NCI-H345 (cell line): ENCODE measurements at regions not wholly inside any gene's neighbourhood (a gene's known extent, or its start where the extent isn't known, plus 50 kb on each side); places are given as distances from the start of the nearest gene placed in this dataset.
"Not testable (repeated sequence)": the region's sequence is repeated elsewhere in the genome, so short reads cannot be mapped to it uniquely, and the experiment has no call there.

Experiments used
- DNase-seq: peaks from one replicate; lab custom pipeline; 2025; lab: John Stamatoyannopoulos, UW

- not testable (repeated sequence) for DNase-seq
These were observed 287.6 kb downstream of the LIPI start for GRCh38 chr21:13923175-13923574.

GRCh38 chr21:13921455-13921854 lies 289.3 kb downstream of the LIPI start:
- DNase-seq = not testable (repeated sequence)

GRCh38 chr21:13907385-13907784 lies 297.8 kb downstream of the POTED start:
- DNase-seq = not testable (repeated sequence)

- DNase-seq = not testable (repeated sequence)
These were observed 287.1 kb downstream of the POTED start for GRCh38 chr21:13896596-13897247.

- DNase-seq = not testable (repeated sequence)
These were observed 284.0 kb downstream of the POTED start for GRCh38 chr21:13893617-13894016.

- DNase-seq = not testable (repeated sequence)
These were observed 283.4 kb downstream of the POTED start for GRCh38 chr21:13893025-13893424.

GRCh38 chr21:13892146-13892751 lies 282.7 kb downstream of the POTED start:
- not testable (repeated sequence) for DNase-seq

GRCh38 chr21:13889176-13889575 lies 279.6 kb downstream of the POTED start:
- DNase-seq = not testable (repeated sequence)

- DNase-seq = not testable (repeated sequence)
These were observed 274.2 kb downstream of the POTED start for GRCh38 chr21:13883641-13884395.

- DNase-seq = not testable (repeated sequence)
These were observed 267.9 kb downstream of the POTED start for GRCh38 chr21:13877503-13877902.

GRCh38 chr21:13876999-13877398 lies 267.4 kb downstream of the POTED start:
- not testable (repeated sequence) for DNase-seq

- not testable (repeated sequence) for DNase-seq
These were observed 264.4 kb downstream of the POTED start for GRCh38 chr21:13874001-13874400.

- no peak for DNase-seq
These were observed 245.1 kb downstream of the POTED start for GRCh38 chr21:13854638-13855037.

GRCh38 chr21:13850808-13851207 lies 241.2 kb downstream of the POTED start:
- DNase-seq = not testable (repeated sequence)

- not testable (repeated sequence) for DNase-seq
These were observed 239.9 kb downstream of the POTED start for GRCh38 chr21:13849489-13849888.

- DNase-seq = not testable (repeated sequence)
These were observed 237.1 kb downstream of the POTED start for GRCh38 chr21:13846718-13847117.

GRCh38 chr21:13844574-13844973 lies 235.0 kb downstream of the POTED start:
- not testable (repeated sequence) for DNase-seq

GRCh38 chr21:13843081-13843480 lies 233.5 kb downstream of the POTED start:
- DNase-seq = not testable (repeated sequence)

- DNase-seq = not testable (repeated sequence)
These were observed 218.1 kb downstream of the POTED start for GRCh38 chr21:13827666-13828065.

GRCh38 chr21:13827201-13827600 lies 217.6 kb downstream of the POTED start:
- no peak for DNase-seq

GRCh38 chr21:13826511-13826910 lies 216.9 kb downstream of the POTED start:
- not testable (repeated sequence) for DNase-seq

GRCh38 chr21:13825218-13825778 lies 215.7 kb downstream of the POTED start:
- DNase-seq = not testable (repeated sequence)
